Renal cortex interstitium (tissue), 11 donors: ENCODE measurements at regions not wholly inside any gene's neighbourhood (a gene's known extent, or its start where the extent isn't known, plus 50 kb on each side); places are given as distances from the start of the nearest gene placed in this dataset.
A peak's percentile ranks its signal among the peaks of the same experiment; 100 is the strongest.
"Not testable (repeated sequence)": the region's sequence is repeated elsewhere in the genome, so short reads cannot be mapped to it uniquely, and the experiment has no call there.

Source experiments
- DNase-seq, 11 donors: peaks; one replicate each; pipeline ENCODE4 v3.0.0-alpha.2; 2013; ENCODE audit warnings: low read depth in 9 of 11, low spot score in 4 of 11; ENCODE audit errors: extremely low read depth in 1 of 11

GRCh38 chr3:104949810-104950209 lies 416.9 kb upstream of the ALCAM start:
- DNase-seq: not testable (repeated sequence)

GRCh38 chr3:104951426-104951825 lies 415.3 kb upstream of the ALCAM start:
- DNase-seq: no peak

GRCh38 chr3:104952146-104952972 lies 414.4 kb upstream of the ALCAM start:
- no peak for DNase-seq

- DNase-seq: no peak
Observed at GRCh38 chr3:104956620-104957345, 409.9 kb upstream of the ALCAM start.

GRCh38 chr3:104960579-104960978 lies 406.1 kb upstream of the ALCAM start:
- no peak for DNase-seq

GRCh38 chr3:104961851-104962250 lies 404.9 kb upstream of the ALCAM start:
- DNase-seq: peak in 3 of 11 donors; percentile 1 to 8 (median 5)

GRCh38 chr3:104974316-104974715 lies 392.4 kb upstream of the ALCAM start:
- DNase-seq: no peak

GRCh38 chr3:104977719-104978118 lies 389.0 kb upstream of the ALCAM start:
- DNase-seq: no peak

GRCh38 chr3:104982130-104982529 lies 384.6 kb upstream of the ALCAM start:
- DNase-seq: no peak

GRCh38 chr3:104987859-104988258 lies 378.9 kb upstream of the ALCAM start:
- DNase-seq: no peak

- no peak for DNase-seq
Observed at GRCh38 chr3:104988496-104988895, 378.2 kb upstream of the ALCAM start.

GRCh38 chr3:104989878-104990277 lies 376.8 kb upstream of the ALCAM start:
- no peak for DNase-seq

- no peak for DNase-seq
Observed at GRCh38 chr3:104990758-104991157, 376.0 kb upstream of the ALCAM start.

- DNase-seq: no peak
Observed at GRCh38 chr3:104992676-104993075, 374.0 kb upstream of the ALCAM start.

- no peak for DNase-seq
Observed at GRCh38 chr3:105006164-105006563, 360.5 kb upstream of the ALCAM start.

GRCh38 chr3:105013657-105014056 lies 353.1 kb upstream of the ALCAM start:
- DNase-seq: no peak

GRCh38 chr3:105014631-105015030 lies 352.1 kb upstream of the ALCAM start:
- DNase-seq: no peak

GRCh38 chr3:105022813-105023212 lies 343.9 kb upstream of the ALCAM start:
- no peak for DNase-seq

- DNase-seq: no peak
Observed at GRCh38 chr3:105030211-105030610, 336.5 kb upstream of the ALCAM start.

GRCh38 chr3:105032541-105032940 lies 334.2 kb upstream of the ALCAM start:
- DNase-seq: no peak

GRCh38 chr3:105033081-105033480 lies 333.6 kb upstream of the ALCAM start:
- no peak for DNase-seq
